NOMO-1 treated with DMSO at 0.1 percent for 48 hours (cell line): ENCODE measurements at regions not wholly inside any gene's neighbourhood (a gene's known extent, or its start where the extent isn't known, plus 50 kb on each side); places are given as distances from the start of the nearest gene placed in this dataset.

Source experiments
- DNase-seq: peaks from one replicate; lab custom pipeline; 2025; ENCODE audit not compliant: unreplicated experiment; lab: John Stamatoyannopoulos, UW

- DNase-seq = peak; percentile 71
Measured at GRCh38 chr10:94279835-94280709, 82.7 kb downstream of the NOC3L start.

DNA sequence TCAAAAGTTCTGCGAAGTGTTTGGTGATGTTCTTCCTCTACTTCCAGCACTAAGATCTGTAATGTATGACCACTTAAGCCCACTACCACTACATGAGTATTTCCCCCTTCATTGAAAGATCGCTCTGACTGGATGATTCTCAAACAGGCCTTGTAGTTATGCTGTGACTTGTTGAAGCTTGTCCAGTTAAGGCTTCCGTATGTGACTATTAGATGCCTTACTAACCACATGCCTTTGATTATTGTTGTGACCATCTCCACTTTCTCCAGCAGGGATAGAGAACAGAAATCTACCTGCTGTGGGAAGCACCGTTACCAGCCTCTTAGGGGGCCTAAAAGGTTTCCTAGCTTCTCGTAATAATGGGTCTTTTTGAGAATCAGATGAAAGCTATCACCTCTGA is 81.1 kb downstream of the NOC3L start:
- no peak for DNase-seq

DNA sequence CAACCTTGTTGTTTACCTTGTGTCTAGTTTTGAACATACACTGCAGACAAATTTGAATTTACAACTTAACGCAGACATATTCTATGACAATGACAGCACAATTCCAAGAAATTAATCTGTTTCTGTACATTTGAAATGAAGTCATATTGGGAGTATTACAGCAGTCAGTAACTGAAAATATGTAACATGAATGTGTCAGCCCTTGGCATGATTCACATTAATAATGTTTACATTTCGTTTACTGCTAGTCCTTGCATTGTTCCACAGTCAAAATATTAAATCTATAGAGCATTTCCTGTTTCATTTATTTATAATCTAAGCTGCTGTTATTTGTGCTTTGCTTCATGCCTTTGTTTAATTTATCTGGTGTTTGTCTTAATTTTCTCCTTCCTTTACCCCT is 80.4 kb downstream of the NOC3L start:
- DNase-seq = no peak
